SK-N-SH (cell line): ENCODE measurements at regions not wholly inside any gene's neighbourhood (a gene's known extent, or its start where the extent isn't known, plus 50 kb on each side); places are given as distances from the start of the nearest gene placed in this dataset.
A peak's percentile ranks its signal among the peaks of the same experiment; 100 is the strongest.

ENCODE experiments used
- CTCF ChIA-PET: fragments of 300-600, 350-600 bp; formaldehyde crosslinking; extraction: SDS; loops from one replicate; lab custom pipeline; 2021; lab: Yijun Ruan, JAX
- POLR2A ChIA-PET: fragments of 350-600 bp; sonication (Branson Sonifier 250); formaldehyde crosslinking; extraction: SDS; loops from one replicate; lab custom pipeline; 2020; ENCODE audit warnings: antibody characterized with exemption, inconsistent platforms; lab: Yijun Ruan, JAX
- DNase-seq: peaks from one replicate; pipeline ENCODE4 v3.0.0; 2012
- H2AFZ ChIP-seq: fragments of 200-600 bp; sonication (generic); 2 replicates; pipeline ENCODE4 v1.8.1; 2016; ENCODE audit warnings: antibody characterized with exemption, mild to moderate bottlenecking, low read depth
- H3F3A ChIP-seq: fragments of 200-600 bp; sonication (generic); replicated peaks from 2 replicates; pipeline ENCODE3; 2016; ENCODE audit warnings: antibody characterized with exemption, mild to moderate bottlenecking; ENCODE audit not compliant: insufficient read depth
- H3K27ac ChIP-seq, 2 experiments: fragments of 200-500 bp in 1 of 2; fragments of 200-600 bp in 1 of 2; sonication (Bioruptor generic) in 1 of 2; sonication (generic), shearing (Covaris generic) in 1 of 2; 2 replicates each; pipeline versions ENCODE4 v1.5.1 to v1.6.1; 2014 to 2016; ENCODE audit warnings: low read depth in 2 of 2, inconsistent platforms in 1 of 2, low read length in 1 of 2, mild to moderate bottlenecking in 1 of 2, mixed read lengths in 1 of 2
- H3K27me3 ChIP-seq: fragments of 200-600 bp; sonication (generic), shearing (Covaris generic); 2 replicates; pipeline ENCODE4 v1.6.1; 2016; ENCODE audit warnings: mixed run types; ENCODE audit not compliant: insufficient read depth
- H3K36me3 ChIP-seq, 2 experiments: fragments of 200-500 bp in 1 of 2; fragments of 200-600 bp in 1 of 2; sonication (Bioruptor generic) in 1 of 2; sonication (generic) in 1 of 2; replicated peaks in 1 of 2; 2 replicates each; pipeline versions ENCODE3 to v1.5.1; 2014 to 2016; ENCODE audit warnings: low read length in 1 of 2, mild to moderate bottlenecking in 1 of 2; ENCODE audit not compliant: insufficient read depth in 2 of 2, control insufficient read depth in 1 of 2
- H3K4me1 ChIP-seq, 2 experiments: fragments of 200-500 bp in 1 of 2; fragments of 200-600 bp in 1 of 2; sonication (Bioruptor generic) in 1 of 2; sonication (generic), shearing (Covaris generic) in 1 of 2; 2 replicates each; pipeline versions ENCODE4 v1.5.1 to v1.6.1; 2014 to 2016; ENCODE audit warnings: low read depth in 1 of 2, low read length in 1 of 2, mixed run types in 1 of 2; ENCODE audit not compliant: insufficient read depth in 2 of 2, control insufficient read depth in 1 of 2
- H3K4me2 ChIP-seq: fragments of 200-600 bp; sonication (generic), shearing (Covaris generic); 2 replicates; pipeline ENCODE4 v1.6.1; 2017; ENCODE audit warnings: mixed run types
- H3K4me3 ChIP-seq, 2 experiments: fragments of 200-500 bp in 1 of 2; fragments of 200-600 bp in 1 of 2; sonication (Bioruptor generic) in 1 of 2; sonication (generic), shearing (Covaris generic) in 1 of 2; 2 replicates each; pipeline versions ENCODE4 v1.5.1 to v1.8.1; 2014 to 2016; ENCODE audit warnings: low read depth in 2 of 2, inconsistent platforms in 1 of 2, low read length in 1 of 2, mild to moderate bottlenecking in 1 of 2, mixed read lengths in 1 of 2, moderate library complexity in 1 of 2
- H3K79me2 ChIP-seq: fragments of 200-600 bp; sonication (generic); 2 replicates; pipeline ENCODE4 v1.8.1; 2017; ENCODE audit warnings: mild to moderate bottlenecking; ENCODE audit not compliant: insufficient read depth
- H3K9ac ChIP-seq: fragments of 200-600 bp; sonication (generic); 2 replicates; pipeline ENCODE4 v1.6.1; 2017; ENCODE audit warnings: mixed run types
- H3K9me2 ChIP-seq: fragments of 200-600 bp; sonication (generic); 2 replicates; pipeline ENCODE4 v1.6.1; 2017; ENCODE audit warnings: mixed run types
- H3K9me3 ChIP-seq: fragments of 200-600 bp; sonication (generic); 2 replicates; pipeline ENCODE4 v1.6.1; 2017; ENCODE audit warnings: mixed run types, mild to moderate bottlenecking, moderate library complexity
- H4K20me1 ChIP-seq: fragments of 200-600 bp; sonication (generic); 2 replicates; pipeline ENCODE4 v1.6.1; 2017; ENCODE audit warnings: mild to moderate bottlenecking, mixed run types; ENCODE audit not compliant: insufficient read depth
- ELF1 ChIP-seq: IDR thresholded peaks from 2 replicates; pipeline ENCODE4 v1.4.0; 2012
- FOXJ3 ChIP-seq: sonication (generic); formaldehyde crosslinking; IDR thresholded peaks from 2 replicates; pipeline ENCODE4 v1.5.1; 2020; ENCODE audit warnings: mild to moderate bottlenecking, missing genetic modification reagents
- GATA2 ChIP-seq: sonication (generic); formaldehyde crosslinking; IDR thresholded peaks from 2 replicates; pipeline ENCODE4 v1.5.0; 2020; ENCODE audit warnings: mild to moderate bottlenecking, missing genetic modification reagents
- MEF2A ChIP-seq: IDR thresholded peaks from 2 replicates; pipeline ENCODE4 v1.4.0; 2012; ENCODE audit warnings: low read depth, borderline replicate concordance
- NFIC ChIP-seq: IDR thresholded peaks from 2 replicates; pipeline ENCODE4 v1.4.0; 2012; ENCODE audit warnings: borderline replicate concordance
- RXRA ChIP-seq: IDR thresholded peaks from 2 replicates; pipeline ENCODE4 v1.4.0; 2012; ENCODE audit warnings: low read depth, mild to moderate bottlenecking, borderline replicate concordance
- SIN3A ChIP-seq: IDR thresholded peaks from 2 replicates; pipeline ENCODE4 v1.6.1; 2012; ENCODE audit warnings: low read depth, mild to moderate bottlenecking, low read length, moderate library complexity, borderline replicate concordance
- TAF1 ChIP-seq: IDR thresholded peaks from 2 replicates; pipeline ENCODE4 v1.6.1; 2012; ENCODE audit warnings: low read depth, mild to moderate bottlenecking, low read length, moderate library complexity, borderline replicate concordance
- TCF12 ChIP-seq: IDR thresholded peaks from 2 replicates; pipeline ENCODE4 v1.4.0; 2012
- TEAD4 ChIP-seq: IDR thresholded peaks from 2 replicates; pipeline ENCODE4 v1.4.0; 2012; ENCODE audit warnings: mild to moderate bottlenecking, borderline replicate concordance; ENCODE audit not compliant: insufficient read depth
- WGBS: methylation state at CpG from one replicate; pipeline ENCODE4 v1.1.6; 2017; ENCODE audit warnings: low lambda C conversion rate; 5-methylcytosine and 5-hydroxymethylcytosine counted together
- TF ChIP-seq, protein P1 (sequence below): IDR thresholded peaks from 2 replicates; pipeline ENCODE4 v1.4.0; 2012; ENCODE audit warnings: low read depth
- TF ChIP-seq, protein P2 (sequence below): IDR thresholded peaks from 2 replicates; pipeline ENCODE4; 2012

DNA sequence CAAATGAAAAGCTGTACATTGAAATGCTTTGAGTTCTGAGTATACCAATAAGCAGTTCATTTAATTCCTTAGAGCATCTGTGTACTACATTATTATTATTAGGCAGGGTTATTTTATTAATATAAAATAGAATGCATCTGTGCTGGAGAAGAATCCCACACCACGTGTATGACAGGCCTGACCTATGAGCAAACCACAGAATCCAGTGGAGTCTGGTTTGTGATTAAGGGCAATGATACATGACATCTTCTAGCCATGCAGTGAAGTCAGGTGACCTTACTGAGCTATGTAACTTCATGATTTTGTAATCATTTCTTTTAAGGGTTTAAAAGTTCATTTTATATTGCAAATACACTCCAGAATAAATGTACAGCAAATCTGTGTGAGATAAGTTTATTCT lies 1165.0 kb upstream of the TENM3 start:
- Histone ChIP-seq H3K36me3 (no peaks in the 10 kb centered on the region), H3K9me3 (no peaks in the 10 kb centered on the region), H2AFZ (no peak overlapping the region), H3K27ac (no peak overlapping the region), H3K79me2 (no peaks in the 10 kb centered on the region), H3K9ac (no peak overlapping the region), H3K4me3 (no peak overlapping the region), H4K20me1 (no peaks in the 10 kb centered on the region), H3K4me2 (no peak overlapping the region), H3K27me3 (no peaks in the 10 kb centered on the region), H3F3A (no peaks in the 10 kb centered on the region), H3K9me2 (no peaks in the 10 kb centered on the region), H3K4me1 (no peaks in the 10 kb centered on the region)
- 18% methylated on average over 1 of the region's 1 CpG for WGBS
- ChIA-PET CTCF (interaction anchor here (0.5 kb wide), 1 partner anchor 413 kb away, joined by 3 read pairs; no protein-coding TSS in a partner anchor), POLR2A (no interaction called here)
- no peak for DNase-seq
- TF ChIP-seq TAF1 (no peak), RXRA (no peak), SIN3A (no peak), MEF2A (no peak), GATA2 (CRISPR knock-in tag) (no peak), TEAD4 (no peak), FOXJ3 (no peak), NFIC (no peak), ELF1 (no peak)
- TF ChIP-seq, protein P1, sequence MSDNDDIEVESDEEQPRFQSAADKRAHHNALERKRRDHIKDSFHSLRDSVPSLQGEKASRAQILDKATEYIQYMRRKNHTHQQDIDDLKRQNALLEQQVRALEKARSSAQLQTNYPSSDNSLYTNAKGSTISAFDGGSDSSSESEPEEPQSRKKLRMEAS, result no peak
- TF ChIP-seq, protein P2, sequence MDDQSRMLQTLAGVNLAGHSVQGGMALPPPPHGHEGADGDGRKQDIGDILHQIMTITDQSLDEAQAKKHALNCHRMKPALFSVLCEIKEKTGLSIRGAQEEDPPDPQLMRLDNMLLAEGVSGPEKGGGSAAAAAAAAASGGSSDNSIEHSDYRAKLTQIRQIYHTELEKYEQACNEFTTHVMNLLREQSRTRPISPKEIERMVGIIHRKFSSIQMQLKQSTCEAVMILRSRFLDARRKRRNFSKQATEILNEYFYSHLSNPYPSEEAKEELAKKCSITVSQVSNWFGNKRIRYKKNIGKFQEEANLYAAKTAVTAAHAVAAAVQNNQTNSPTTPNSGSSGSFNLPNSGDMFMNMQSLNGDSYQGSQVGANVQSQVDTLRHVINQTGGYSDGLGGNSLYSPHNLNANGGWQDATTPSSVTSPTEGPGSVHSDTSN, result no peak

DNA sequence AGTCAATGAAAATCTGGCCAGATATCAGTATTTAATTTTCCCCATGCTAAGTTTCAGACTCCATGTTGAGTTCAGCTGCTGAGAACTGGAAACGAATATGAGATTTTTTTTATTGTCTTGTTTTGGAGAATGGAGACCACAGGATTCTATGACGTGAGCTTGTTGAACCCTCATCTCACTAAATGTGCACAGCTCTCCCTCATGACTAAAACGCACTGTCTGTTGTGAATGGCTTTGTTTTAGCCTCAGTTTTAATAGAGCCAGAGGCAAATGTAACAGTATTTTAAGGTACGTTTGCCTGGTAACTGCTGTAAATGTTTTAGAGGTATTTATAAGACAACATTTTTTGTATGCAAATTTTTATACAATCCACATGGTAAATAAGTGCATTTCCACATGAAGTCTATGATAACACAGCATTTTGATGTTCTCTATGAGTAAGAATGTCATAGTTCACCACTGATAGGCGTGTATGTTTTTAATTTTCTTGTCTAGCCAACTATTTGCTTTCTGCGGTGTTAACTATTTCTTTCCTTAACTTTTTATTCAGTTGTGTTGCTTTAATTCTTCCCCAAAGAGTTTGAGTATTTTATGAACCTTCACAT lies 1159.3 kb upstream of the TENM3 start:
- H4K20me1 ChIP-seq, result no peaks in the 10 kb centered on the region
- no peak overlapping the region for H2AFZ ChIP-seq
- H3K9me2 ChIP-seq, result no peaks in the 10 kb centered on the region
- ChIA-PET POLR2A (no interaction called here), CTCF (interaction anchor here (1.0 kb wide), 2 partner anchors 34 to 59 kb away, joined by 3 to 4 read pairs; no protein-coding TSS in a partner anchor)
- no peak overlapping the region for H3K4me2 ChIP-seq
- no peaks in the 10 kb centered on the region for H3K27me3 ChIP-seq
- DNase-seq, result no peak
- H3K27ac ChIP-seq, result peak overlapping the region in 1 of 2 experiments; percentile 43; a peak in 2 of 4 replicates
- 35% methylated on average over 6 of the region's 6 CpGs for WGBS
- no peaks in the 10 kb centered on the region for H3K9me3 ChIP-seq
- H3K9ac ChIP-seq, result no peak overlapping the region
- no peaks in the 10 kb centered on the region for H3K79me2 ChIP-seq
- no peaks in the 10 kb centered on the region for H3F3A ChIP-seq
- no peak overlapping the region for H3K4me3 ChIP-seq
- H3K36me3 ChIP-seq, result no peaks in the 10 kb centered on the region
- peaks cover 0 to 7% of the 10 kb centered on the region in 2 experiments; a peak in 1 of 4 replicates for H3K4me1 ChIP-seq
- no peak for TF ChIP-seq TCF12
- TF ChIP-seq MEF2A, result no peak
- no peak for TF ChIP-seq TAF1
- no peak for TF ChIP-seq NFIC
